Gastrocnemius medialis (tissue), 4 donors: ENCODE measurements at regions not wholly inside any gene's neighbourhood (a gene's known extent, or its start where the extent isn't known, plus 50 kb on each side); places are given as distances from the start of the nearest gene placed in this dataset.

Source experiments
- ATAC-seq, 2 donors: fragments of 150-250 bp; one replicate each; pipeline ENCODE4 v1.9.1; 2016
- DNase-seq, 2 donors: peaks; one replicate each; pipeline ENCODE4 v3.0.0-alpha.2; 2019
- H3K27ac ChIP-seq, 4 donors: fragments of 200-600 bp; sonication (generic); 1 replicate in 1 of 4; 2 replicates in 3 of 4; pipeline ENCODE4 v1.5.1; 2016 to 2018; ENCODE audit warnings: mild to moderate bottlenecking in 2 of 4, moderate library complexity in 1 of 4
- H3K27me3 ChIP-seq, 3 donors: fragments of 200-600 bp; sonication (generic) in 2 of 3; 1 replicate in 1 of 3; 2 replicates in 2 of 3; pipeline versions ENCODE4 v1.5.1 to v1.6.0; 2016 to 2019; ENCODE audit warnings: mild to moderate bottlenecking in 1 of 3, moderate library complexity in 1 of 3
- H3K36me3 ChIP-seq, 2 donors: fragments of 200-600 bp; sonication (generic) in 1 of 2; one replicate each; pipeline ENCODE4 v1.5.1; 2017 to 2018
- H3K4me1 ChIP-seq, 2 donors: fragments of 200-600 bp; sonication (generic) in 1 of 2; one replicate each; pipeline ENCODE4 v1.5.1; 2016 to 2017; ENCODE audit warnings: mild to moderate bottlenecking in 2 of 2
- H3K4me3 ChIP-seq, 4 donors: fragments of 200-600 bp; sonication (generic) in 3 of 4; 1 replicate in 1 of 4; 2 replicates in 3 of 4; pipeline ENCODE4 v1.5.1; 2016 to 2019; ENCODE audit warnings: mild to moderate bottlenecking in 2 of 4
- H3K9me3 ChIP-seq, 3 donors: fragments of 200-600 bp; sonication (generic) in 2 of 3; 1 replicate in 1 of 3; 2 replicates in 2 of 3; pipeline ENCODE4 v1.5.1; 2016 to 2019
- POLR2A ChIP-seq, 2 donors: fragments of 450-650 bp; IDR thresholded peaks; one replicate each; pipeline ENCODE4 v1.6.1; 2017; ENCODE audit warnings: antibody characterized with exemption in 2 of 2, mild to moderate bottlenecking in 2 of 2, moderate library complexity in 2 of 2
- in situ Hi-C, 4 donors: fragments of 200-750 bp; cut with MboI; loops; one replicate each; pipeline versions ENCODE4 v1.15.0 to v1.8.0; 2017; ENCODE audit warnings: low sequenced_read_pairs in 4 of 4
- intact Hi-C: fragments of 100-400 bp; cut with DNase I; formaldehyde crosslinking; loops from one replicate; pipeline ENCODE4 v1.15.1; 2023; ENCODE audit warnings: low total_unique reads
- TF ChIP-seq, protein P1 (sequence below), 5 experiments: fragments of 450-650 bp in 3 of 5; fragments of 200-600 bp in 2 of 5; sonication (generic) in 2 of 5; IDR thresholded peaks in 4 of 5; conservative IDR thresholded peaks in 1 of 5; 1 replicate in 4 of 5; 2 replicates in 1 of 5; pipeline ENCODE4 v1.5.1; 2016 to 2019; ENCODE audit warnings: antibody characterized with exemption in 5 of 5, mild to moderate bottlenecking in 3 of 5, moderate library complexity in 3 of 5

DNA sequence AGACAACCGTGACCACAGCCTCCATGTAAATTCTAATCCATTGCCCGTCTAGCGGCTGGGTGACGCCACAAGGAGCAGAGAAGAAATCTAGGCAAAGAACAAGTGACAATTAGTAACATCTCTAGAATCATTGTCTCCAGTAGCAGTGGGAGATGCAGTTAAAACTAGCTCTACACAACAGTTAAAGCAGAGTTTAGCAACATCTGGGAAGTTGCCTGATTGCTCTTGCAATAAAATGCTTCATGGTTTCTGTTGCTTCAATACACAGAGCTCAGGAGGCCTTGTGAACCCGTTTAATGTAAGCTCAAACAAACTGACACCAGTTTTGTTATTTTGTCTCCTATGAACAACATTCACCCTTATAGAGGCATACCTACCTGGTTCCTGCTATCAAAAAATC lies 369.8 kb upstream of the PDE4D start:
- H3K36me3 ChIP-seq, result no peaks in the 10 kb centered on the region
- no peak for DNase-seq
- in situ Hi-C loops (no loop called here), intact Hi-C loops (no loop called here)
- H3K9me3 ChIP-seq, result no peaks in the 10 kb centered on the region
- no peak overlapping the region for H3K27ac ChIP-seq
- no peak for ATAC-seq
- no peak for TF ChIP-seq POLR2A (IDR thresholded peaks at IDR 0.05)
- TF ChIP-seq, protein P1, sequence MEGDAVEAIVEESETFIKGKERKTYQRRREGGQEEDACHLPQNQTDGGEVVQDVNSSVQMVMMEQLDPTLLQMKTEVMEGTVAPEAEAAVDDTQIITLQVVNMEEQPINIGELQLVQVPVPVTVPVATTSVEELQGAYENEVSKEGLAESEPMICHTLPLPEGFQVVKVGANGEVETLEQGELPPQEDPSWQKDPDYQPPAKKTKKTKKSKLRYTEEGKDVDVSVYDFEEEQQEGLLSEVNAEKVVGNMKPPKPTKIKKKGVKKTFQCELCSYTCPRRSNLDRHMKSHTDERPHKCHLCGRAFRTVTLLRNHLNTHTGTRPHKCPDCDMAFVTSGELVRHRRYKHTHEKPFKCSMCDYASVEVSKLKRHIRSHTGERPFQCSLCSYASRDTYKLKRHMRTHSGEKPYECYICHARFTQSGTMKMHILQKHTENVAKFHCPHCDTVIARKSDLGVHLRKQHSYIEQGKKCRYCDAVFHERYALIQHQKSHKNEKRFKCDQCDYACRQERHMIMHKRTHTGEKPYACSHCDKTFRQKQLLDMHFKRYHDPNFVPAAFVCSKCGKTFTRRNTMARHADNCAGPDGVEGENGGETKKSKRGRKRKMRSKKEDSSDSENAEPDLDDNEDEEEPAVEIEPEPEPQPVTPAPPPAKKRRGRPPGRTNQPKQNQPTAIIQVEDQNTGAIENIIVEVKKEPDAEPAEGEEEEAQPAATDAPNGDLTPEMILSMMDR (IDR thresholded peaks at IDR 0.05 in 4 of 5, conservative IDR thresholded peaks at IDR 0.05 in 1 of 5), result no peak
- H3K4me1 ChIP-seq, result no peaks in the 10 kb centered on the region
- no peak overlapping the region for H3K4me3 ChIP-seq
- no peaks in the 10 kb centered on the region for H3K27me3 ChIP-seq

- Histone ChIP-seq H3K27ac (no peak overlapping the region), H3K9me3 (no peaks in the 10 kb centered on the region), H3K36me3 (no peaks in the 10 kb centered on the region), H3K4me3 (no peak overlapping the region), H3K27me3 (no peaks in the 10 kb centered on the region), H3K4me1 (no peaks in the 10 kb centered on the region)
- ATAC-seq, result no peak
- TF ChIP-seq, protein P1 (IDR thresholded peaks at IDR 0.05 in 4 of 5, conservative IDR thresholded peaks at IDR 0.05 in 1 of 5), result no peak
- no peak for TF ChIP-seq POLR2A (IDR thresholded peaks at IDR 0.05)
- in situ Hi-C loops, result no loop called here
- intact Hi-C loops, result no loop called here
- no peak for DNase-seq
Measured at GRCh38 chr5:60262576-60263295, 369.2 kb upstream of the PDE4D start.

- H3K9me3 ChIP-seq, result no peaks in the 10 kb centered on the region
- H3K27me3 ChIP-seq, result no peaks in the 10 kb centered on the region
- DNase-seq (no peak), ATAC-seq (no peak)
- TF ChIP-seq, protein P1 (IDR thresholded peaks at IDR 0.05 in 4 of 5, conservative IDR thresholded peaks at IDR 0.05 in 1 of 5), result no peak
- TF ChIP-seq POLR2A (IDR thresholded peaks at IDR 0.05), result no peak
- no peaks in the 10 kb centered on the region for H3K36me3 ChIP-seq
- in situ Hi-C loops (no loop called here), intact Hi-C loops (no loop called here)
- H3K4me3 ChIP-seq, result no peak overlapping the region
- H3K4me1 ChIP-seq, result no peaks in the 10 kb centered on the region
- no peak overlapping the region for H3K27ac ChIP-seq
Measured at GRCh38 chr5:60261732-60262131, 368.2 kb upstream of the PDE4D start.

- no peaks in the 10 kb centered on the region for H3K9me3 ChIP-seq
- DNase-seq (no peak), ATAC-seq (no peak)
- no peaks in the 10 kb centered on the region for H3K27me3 ChIP-seq
- intact Hi-C loops, result no loop called here
- no peak for TF ChIP-seq POLR2A (IDR thresholded peaks at IDR 0.05)
- H3K27ac ChIP-seq, result no peak overlapping the region
- no peak overlapping the region for H3K4me3 ChIP-seq
- H3K36me3 ChIP-seq, result no peaks in the 10 kb centered on the region
- in situ Hi-C loops, result no loop called here
- no peaks in the 10 kb centered on the region for H3K4me1 ChIP-seq
Measured at GRCh38 chr5:60260658-60261057, 367.1 kb upstream of the PDE4D start.

DNA sequence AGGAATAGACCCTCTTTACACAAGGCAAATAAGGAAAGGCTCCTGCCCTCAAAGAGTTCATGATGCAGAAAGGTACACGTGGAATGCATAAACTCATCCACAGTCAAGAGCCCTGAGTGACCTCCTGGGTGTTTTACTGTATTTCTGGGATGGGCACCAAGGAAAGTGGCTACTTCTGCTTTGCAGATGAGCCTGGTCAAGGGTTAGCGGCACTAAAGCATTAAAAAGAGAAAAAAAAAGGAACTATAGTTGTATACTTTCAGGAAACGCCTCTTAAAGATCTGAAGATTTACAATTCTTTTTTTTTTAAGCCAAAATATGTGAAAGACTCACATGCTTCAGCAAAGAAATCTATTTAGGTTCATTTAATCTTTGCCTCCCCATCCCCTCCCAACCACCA lies 366.2 kb upstream of the PDE4D start:
- no peak overlapping the region for H3K4me3 ChIP-seq
- no peaks in the 10 kb centered on the region for H3K4me1 ChIP-seq
- DNase-seq (no peak), ATAC-seq (no peak)
- in situ Hi-C loops (no loop called here), intact Hi-C loops (no loop called here)
- no peaks in the 10 kb centered on the region for H3K36me3 ChIP-seq
- no peaks in the 10 kb centered on the region for H3K27me3 ChIP-seq
- H3K27ac ChIP-seq, result no peak overlapping the region
- TF ChIP-seq, protein P1 (IDR thresholded peaks at IDR 0.05 in 4 of 5, conservative IDR thresholded peaks at IDR 0.05 in 1 of 5), result no peak
- TF ChIP-seq POLR2A (IDR thresholded peaks at IDR 0.05), result no peak
- no peaks in the 10 kb centered on the region for H3K9me3 ChIP-seq
